ENCODE measurements at regions not wholly inside any gene's neighbourhood (a gene's known extent, or its start where the extent isn't known, plus 50 kb on each side); places are given as distances from the start of the nearest gene placed in this dataset.

- no peaks in the 10 kb centered on the region for H3K79me2 ChIP-seq (ENCODE audit: insufficient read depth, low read length)
- no CpG with 5 or more reads among the region's 3 CpGs for WGBS (ENCODE audit: extremely low coverage, insufficient read length, low lambda C conversion rate)
- no peak overlapping the region for H3K23ac ChIP-seq (ENCODE audit: insufficient read length, low read depth, low read length)
- H3K27ac ChIP-seq (ENCODE audit: insufficient read length, low read depth, low read length) = no peak overlapping the region
- H3K9me3 ChIP-seq (ENCODE audit: control insufficient read depth, low read depth, low read length) = no peaks in the 10 kb centered on the region
- no peak overlapping the region for H4K5ac ChIP-seq (ENCODE audit: insufficient read length, low read depth, low read length)
- no peaks in the 10 kb centered on the region for H3K79me1 ChIP-seq (ENCODE audit: insufficient read depth, low read depth, low read length, poor library complexity, severe bottlenecking)
- H4K8ac ChIP-seq (replicated peaks; ENCODE audit: insufficient read length, low read depth, low read length) = no peak overlapping the region
- no peak overlapping the region for H3K14ac ChIP-seq (ENCODE audit: insufficient read depth, low read length)
- no peak overlapping the region for H2BK12ac ChIP-seq (ENCODE audit: insufficient read length, low read depth, low read length)
- no peak overlapping the region for H3K56ac ChIP-seq (ENCODE audit: insufficient read length, low read depth, low read length)
- H3K18ac ChIP-seq (ENCODE audit: insufficient read length, low read depth, low read length) = no peak overlapping the region
- TF ChIP-seq CTCF (conservative IDR thresholded peaks at IDR 0.05) = no peak
- no peak overlapping the region for H3K4me2 ChIP-seq (ENCODE audit: insufficient read depth, insufficient read length, low read length)
- Mint-ChIP-seq H3K36me3 (ENCODE audit: insufficient read depth in 1 of 3, low read depth in 3 of 3) (peaks cover 0 to 8% (median 0%) of the 10 kb centered on the region in 3 experiments; a peak in 1 of 7 replicates), H3K4me3 (no peak overlapping the region), H3K9me3 (peaks cover 7 to 12% of the 10 kb centered on the region in 2 experiments; a peak in 3 of 5 replicates), H3K27me3 (ENCODE audit: low read depth) (no peaks in the 10 kb centered on the region; the same call in 1 of the 2 replicates), H3K27ac (no peak overlapping the region), H3K4me1 (peaks cover 13 to 19% of the 10 kb centered on the region in 2 experiments)
- no peak overlapping the region for H2BK15ac ChIP-seq (ENCODE audit: low read depth, low read length)
- no peak overlapping the region for H2AFZ ChIP-seq (ENCODE audit: low read length)
- no peak overlapping the region for H3T11ph ChIP-seq (ENCODE audit: low read length)
- H3K4ac ChIP-seq (ENCODE audit: low read depth, low read length) = no peak overlapping the region
- no peak for DNase-seq
- H3K4me1 ChIP-seq (ENCODE audit: insufficient read depth, low read length) = no peaks in the 10 kb centered on the region; the same call in 1 of the 2 replicates
- no peaks in the 10 kb centered on the region for H4K20me1 ChIP-seq (ENCODE audit: control insufficient read depth, insufficient read depth, insufficient read length)
- no peak overlapping the region for H4K91ac ChIP-seq (ENCODE audit: insufficient read length, low read depth, low read length)
- H3K9ac ChIP-seq (ENCODE audit: extremely low read depth, insufficient read length, low read length) = no peak overlapping the region
- H2BK5ac ChIP-seq (ENCODE audit: insufficient read length, low read length) = no peak overlapping the region
- no peaks in the 10 kb centered on the region; the same call in 1 of the 2 replicates for H3K27me3 ChIP-seq (ENCODE audit: insufficient read depth, low read length)
- H2AK5ac ChIP-seq (ENCODE audit: insufficient read length, low read length) = no peak overlapping the region
- H2BK20ac ChIP-seq (ENCODE audit: low read depth, low read length, poor library complexity, severe bottlenecking) = no peak overlapping the region
- no peaks in the 10 kb centered on the region for H3K23me2 ChIP-seq (ENCODE audit: insufficient read length, low read depth, low read length, poor library complexity, severe bottlenecking)
- H2BK120ac ChIP-seq (ENCODE audit: low read depth, low read length, poor library complexity, severe bottlenecking) = no peak overlapping the region
Measured at GRCh38 chr9:108224716-108225115, 631.1 kb downstream of the ACTL7B start.
